Stimulated activated CD8-positive, alpha-beta memory T cell treated with anti-CD3 and anti-CD28 coated beads, Interleukin-4, amount 100 ng/mL, for 48 hours (primary cell): ENCODE measurements at regions not wholly inside any gene's neighbourhood (a gene's known extent, or its start where the extent isn't known, plus 50 kb on each side); places are given as distances from the start of the nearest gene placed in this dataset.

ENCODE experiments used
- DNase-seq: peaks from one replicate; pipeline ENCODE4 v3.0.0-alpha.2; 2020

GRCh38 chr13:40470660-40471059 lies 195.8 kb downstream of the FOXO1 start:
- no peak for DNase-seq

DNA sequence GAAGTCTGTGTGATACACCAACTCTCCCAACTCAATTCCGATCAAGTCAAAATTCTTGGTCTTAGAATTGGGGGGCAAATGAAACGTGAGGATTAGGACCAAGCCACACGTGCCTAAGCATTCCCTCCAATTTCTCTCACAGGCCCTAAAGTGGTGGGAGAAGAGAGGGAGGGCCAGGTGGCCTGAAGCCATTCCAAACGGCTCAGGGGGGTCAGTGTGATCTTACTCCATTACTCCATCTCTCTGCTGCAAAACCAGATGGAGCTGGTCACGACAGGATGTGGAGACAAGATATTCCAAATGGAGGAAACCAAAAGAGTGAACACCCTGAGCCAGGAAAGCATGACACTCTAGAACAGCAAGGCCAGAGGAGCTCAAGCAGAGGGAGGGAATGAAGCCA lies 195.4 kb downstream of the FOXO1 start:
- no peak for DNase-seq

- no peak for DNase-seq
Measured at GRCh38 chr13:40471911-40472310, 194.5 kb downstream of the FOXO1 start.

- DNase-seq, result peak; percentile 48
Measured at GRCh38 chr13:40472427-40473220, 193.8 kb downstream of the FOXO1 start.

- no peak for DNase-seq
Measured at GRCh38 chr13:40475617-40476016, 190.8 kb downstream of the FOXO1 start.

GRCh38 chr13:40476175-40476958 lies 190.1 kb downstream of the FOXO1 start:
- DNase-seq, result no peak

- DNase-seq, result no peak
Measured at GRCh38 chr13:40477623-40478608, 188.5 kb downstream of the FOXO1 start.

DNA sequence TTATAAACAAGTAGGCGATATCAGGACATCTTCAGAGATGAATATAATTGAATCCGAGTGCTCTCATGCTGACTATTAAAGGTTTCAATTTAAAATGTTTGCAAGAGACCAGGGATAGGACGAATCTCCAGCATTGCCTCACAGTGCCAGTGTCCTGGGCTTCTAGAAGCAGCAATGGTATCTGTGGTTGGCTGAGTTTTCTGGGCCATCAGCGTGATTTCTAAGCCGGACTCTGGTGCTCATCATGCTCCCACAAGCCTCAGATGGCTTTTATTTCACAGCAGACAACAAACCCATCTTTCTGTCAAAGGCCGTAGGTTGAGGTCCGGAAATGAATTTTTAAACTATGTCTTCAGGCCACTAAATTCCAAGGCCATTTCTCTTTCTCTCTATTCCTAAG lies 187.7 kb downstream of the FOXO1 start:
- no peak for DNase-seq

DNA sequence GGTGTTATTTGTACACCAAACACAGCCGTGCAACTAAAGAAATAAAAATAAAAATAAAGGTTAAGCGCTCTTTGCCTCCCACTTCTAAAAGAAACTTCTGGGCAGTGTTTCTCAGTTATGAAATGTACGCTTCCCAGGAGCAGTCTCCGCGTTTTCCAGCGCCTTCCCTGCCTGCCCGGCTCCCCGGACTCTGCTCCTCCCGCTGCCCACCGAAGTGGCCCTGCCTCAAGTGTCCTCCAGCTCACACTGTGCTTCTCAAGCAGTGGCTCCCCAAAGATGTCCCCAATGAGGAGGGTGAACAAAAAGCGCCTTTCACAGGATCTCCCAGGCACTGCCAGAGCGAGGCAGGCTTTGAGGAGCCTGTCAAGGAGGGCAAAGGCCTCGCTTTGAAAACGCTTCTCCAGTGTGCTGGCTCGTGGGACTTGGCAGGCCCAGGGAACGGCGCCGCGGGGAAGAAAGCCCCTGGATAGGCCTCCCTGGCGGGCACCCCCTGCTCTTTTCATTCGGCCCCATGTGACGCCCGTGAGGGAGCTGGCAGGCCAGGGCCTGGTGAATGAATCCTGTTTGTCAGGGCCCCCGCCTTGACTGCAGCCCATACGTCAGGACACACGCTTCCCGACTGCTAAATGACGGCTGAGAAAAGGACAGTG lies 187.1 kb downstream of the FOXO1 start:
- DNase-seq, result no peak

- DNase-seq, result no peak
Measured at GRCh38 chr13:40480012-40480914, 186.2 kb downstream of the FOXO1 start.

DNA sequence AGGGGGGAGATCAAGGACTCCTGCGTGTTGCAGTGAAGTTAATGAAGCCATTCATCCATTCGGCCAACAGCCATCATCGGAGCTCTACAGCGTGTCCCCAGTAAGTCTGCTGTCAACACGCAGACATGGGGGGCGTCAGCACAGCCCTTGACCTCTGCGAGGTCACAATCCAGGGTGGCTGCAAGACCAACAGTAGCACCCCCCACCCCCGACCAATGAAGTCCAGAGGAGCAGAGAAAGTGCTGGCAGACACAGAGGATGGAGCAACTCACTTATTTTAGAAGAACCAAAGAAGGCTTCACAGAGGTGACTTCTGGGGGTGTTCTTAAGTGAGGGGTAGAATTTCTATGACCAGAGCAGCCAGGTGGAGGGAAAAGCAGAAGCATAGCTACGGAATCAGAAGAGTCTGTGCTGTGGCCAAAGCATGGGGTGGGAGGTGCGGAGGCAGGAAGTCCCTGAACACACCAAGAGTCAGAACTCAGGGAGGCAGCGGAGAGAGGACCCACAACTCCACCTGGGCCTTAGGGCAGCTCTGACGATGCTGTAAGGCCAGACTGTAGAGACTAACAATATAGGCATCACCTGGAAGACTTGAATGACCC lies 185.4 kb downstream of the FOXO1 start:
- no peak for DNase-seq

- DNase-seq, result no peak
Measured at GRCh38 chr13:40483601-40484000, 182.8 kb downstream of the FOXO1 start.

DNA sequence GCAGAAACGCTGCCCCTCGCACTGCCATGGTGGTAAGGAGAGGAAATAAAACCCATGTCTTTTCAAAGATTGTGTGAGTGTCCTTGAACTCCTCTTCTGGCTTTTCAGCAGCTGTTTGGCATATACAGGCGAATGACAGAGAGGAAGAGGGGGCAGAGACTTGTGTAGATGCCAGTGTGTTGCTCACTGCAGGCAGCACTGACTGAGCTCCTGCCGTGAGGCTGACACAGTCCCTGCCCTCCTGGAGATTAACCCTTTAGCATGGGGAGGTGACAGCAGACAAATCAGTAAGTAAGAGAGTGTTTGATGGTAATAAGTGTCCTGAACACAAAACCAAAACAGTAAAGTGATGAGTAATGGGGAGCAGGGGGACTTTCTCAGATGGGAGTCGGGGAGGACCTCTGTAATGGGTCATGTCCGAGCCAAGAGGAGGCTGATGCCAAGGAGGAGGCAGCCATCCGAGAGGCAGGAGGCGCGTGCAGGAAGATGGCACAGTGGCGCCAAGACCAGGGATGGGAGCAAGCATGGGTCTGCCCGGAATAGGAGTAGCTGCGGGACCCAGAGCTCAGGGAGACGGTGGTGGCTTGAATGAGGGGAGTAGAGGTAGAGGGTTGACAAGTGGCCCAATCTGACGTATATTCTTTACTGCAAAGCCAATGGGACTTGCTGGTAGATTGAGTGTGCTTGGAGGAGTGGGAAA lies 182.2 kb downstream of the FOXO1 start:
- no peak for DNase-seq

DNA sequence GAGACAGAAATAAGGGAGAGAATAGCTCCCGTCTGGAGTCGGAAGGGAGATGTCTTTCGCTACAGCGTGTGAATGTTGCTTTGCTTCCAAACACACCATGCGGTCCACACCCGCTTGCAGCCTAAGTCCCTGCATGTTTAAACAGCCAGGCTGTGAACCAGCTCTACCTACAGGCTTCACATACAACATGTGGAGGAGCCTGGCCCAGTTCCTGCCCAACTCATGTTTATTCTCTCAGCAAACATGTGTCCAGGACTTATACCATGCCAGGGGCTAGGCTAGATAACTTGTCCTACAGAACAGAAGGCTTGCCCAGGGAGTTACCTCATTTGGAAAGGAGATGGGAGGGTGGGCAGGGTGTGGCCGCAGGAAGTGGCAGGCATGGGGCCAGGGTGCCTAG lies 181.5 kb downstream of the FOXO1 start:
- peak; percentile 36 for DNase-seq

DNA sequence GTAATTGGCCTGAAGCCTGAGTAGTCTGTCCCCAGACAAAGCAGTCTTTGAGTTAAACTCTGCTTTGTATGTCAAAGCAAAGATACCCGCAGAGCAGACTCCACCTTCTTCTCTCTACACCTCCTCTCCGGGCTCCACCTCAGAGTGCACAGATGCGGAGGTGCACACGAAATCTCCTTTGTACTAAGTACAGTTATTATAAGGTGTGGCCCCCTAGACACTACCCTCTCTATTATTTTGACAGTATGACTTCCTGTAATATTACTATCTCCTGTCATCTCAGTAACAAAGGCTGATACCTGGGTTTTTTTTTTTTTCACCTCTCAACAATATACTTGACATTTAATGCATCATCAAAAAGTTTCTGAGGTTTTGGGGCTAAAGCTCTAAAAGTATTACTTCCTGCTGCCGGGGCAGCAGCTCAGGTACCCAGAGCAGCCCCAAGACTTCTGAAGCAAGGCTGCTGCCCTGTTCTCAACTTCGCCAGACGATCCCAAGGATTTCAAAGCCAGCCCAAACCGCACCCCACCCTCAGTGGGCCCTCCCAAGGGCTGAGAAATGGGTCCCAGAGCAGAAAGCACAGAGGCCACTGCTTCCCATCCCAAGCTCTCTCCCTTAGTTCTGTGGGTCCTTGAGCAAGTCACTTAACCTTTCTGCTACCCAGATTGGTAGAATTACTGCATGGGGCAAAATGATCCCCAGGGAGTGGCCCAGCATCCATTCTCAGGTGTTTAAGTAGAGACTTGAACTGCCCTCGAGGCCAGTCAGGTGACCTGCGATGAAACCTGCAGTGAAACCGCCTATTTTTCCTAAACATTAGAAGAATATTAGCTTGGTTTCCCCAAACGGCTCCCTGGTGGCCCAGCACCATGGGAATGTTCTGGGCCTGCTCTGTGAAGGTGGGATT lies 180.6 kb downstream of the FOXO1 start:
- DNase-seq, result peak; percentile 63

DNA sequence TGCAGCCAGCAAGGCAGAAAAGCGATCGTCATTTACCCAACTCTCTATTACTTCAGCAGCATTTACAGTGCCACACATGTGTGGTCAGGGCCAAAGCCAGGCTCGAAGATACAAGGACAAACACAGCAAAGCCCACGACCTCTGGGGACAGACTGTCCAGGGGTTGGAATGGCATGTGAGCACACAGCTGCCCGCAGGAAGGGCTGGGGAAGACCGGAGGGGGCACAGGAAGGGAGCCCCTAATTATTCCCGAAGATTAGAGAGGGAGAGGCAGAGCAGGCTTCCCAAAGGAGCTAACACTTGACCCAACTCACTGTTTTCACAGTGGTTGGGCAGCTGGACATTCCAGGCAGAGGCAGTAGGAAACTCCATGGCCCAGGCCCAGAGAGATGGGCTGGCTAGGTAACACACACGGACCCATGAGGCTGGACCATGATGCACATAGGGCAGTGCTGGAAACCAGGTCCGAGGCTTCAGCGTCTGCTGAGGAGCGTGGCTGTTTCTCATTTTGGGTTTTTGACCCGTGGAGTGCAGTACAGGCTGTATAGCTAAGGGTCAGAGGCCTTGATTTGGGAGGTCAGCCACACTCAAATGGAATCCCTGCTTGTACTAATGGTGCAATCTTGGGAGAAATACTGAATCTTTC lies 179.8 kb downstream of the FOXO1 start:
- peak; percentile 25 for DNase-seq

DNA sequence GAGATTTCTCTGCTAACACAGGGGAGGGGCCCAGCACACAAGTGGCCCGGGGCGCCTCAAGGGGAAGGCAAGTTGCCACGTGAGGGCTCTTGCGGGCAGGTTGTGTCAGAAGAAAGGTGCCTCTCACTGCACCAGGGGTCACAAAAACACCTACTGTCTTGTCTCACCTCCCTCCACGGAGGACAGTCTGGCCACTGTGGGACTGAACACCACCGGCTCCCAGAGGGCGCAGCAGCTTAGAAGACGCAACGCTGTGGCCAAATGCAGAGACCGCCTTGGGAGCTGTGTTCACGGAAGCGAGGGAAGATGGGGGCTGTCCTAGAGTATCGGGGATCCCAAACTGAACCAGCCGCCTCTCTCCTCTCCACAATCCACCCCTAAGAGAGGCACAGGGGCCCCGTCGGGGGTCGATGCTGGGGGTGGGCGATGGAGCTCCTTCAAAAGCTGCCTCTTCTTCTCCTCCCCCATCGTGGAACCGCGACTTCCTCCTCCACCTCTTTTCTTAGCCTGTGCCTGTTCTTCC lies 177.5 kb downstream of the FOXO1 start:
- DNase-seq, result peak; percentile 56

DNA sequence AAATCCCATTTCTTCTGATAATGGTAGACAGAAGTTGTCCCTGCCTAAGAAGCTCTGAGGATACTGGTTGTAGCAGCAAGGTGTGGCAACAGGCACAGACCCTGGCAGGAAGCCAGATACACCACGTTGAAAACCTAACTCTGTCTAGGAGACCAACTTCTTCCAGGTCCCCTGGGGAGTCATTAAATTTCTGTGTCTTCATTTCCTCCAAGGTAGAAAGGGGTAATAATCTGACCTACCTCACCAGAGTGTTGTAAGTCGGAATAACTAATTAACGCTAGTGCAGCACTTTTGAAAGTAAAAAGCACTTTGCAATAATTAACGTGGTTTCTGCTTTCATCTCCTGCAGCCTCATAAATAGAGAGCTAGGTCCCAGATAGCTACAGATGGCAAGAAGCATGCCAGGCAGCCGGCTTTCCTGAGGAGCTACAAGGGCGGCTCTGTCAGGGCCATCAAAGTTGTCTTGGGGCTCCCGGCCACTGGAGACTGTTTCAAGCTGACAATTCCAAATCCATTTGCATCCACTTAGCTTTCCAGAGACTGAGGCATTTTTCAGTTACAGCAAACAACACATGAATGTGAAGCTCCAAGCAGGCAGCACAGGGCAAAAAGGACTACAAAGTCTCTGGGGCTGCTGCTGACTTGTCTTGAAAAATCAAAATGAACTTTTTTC lies 176.2 kb downstream of the FOXO1 start:
- DNase-seq, result peak; percentile 58
